ENCODE measurements at regions not wholly inside any gene's neighbourhood (a gene's known extent, or its start where the extent isn't known, plus 50 kb on each side); places are given as distances from the start of the nearest gene placed in this dataset.

DNA sequence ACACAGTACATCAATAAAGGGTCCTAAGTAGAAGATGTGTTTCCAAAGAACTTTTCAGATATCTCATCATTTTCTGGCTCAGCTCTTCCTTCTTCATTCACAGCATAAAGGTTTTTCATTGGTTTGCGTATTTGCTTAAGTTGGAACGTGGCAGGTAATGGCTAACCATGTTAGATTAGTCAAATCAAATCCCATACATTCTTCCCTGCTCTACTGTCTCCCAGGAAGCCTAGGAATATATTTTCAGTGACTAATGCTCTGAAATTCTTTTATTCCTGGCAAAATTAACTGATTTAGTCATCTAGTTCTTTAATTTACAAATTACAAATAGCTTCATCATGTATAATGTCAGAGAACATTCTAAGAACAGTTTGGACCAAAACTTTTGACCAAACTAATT lies 99.6 kb upstream of the TMEM161B start:
- H3K4me3 ChIP-seq: no peak overlapping the region
- H3K27ac ChIP-seq: no peak overlapping the region
- FAIRE-seq: no peak
- peaks cover 0 to 5% (median 0%) of the 10 kb centered on the region in 3 donors for H3K4me1 ChIP-seq
- no peak for DNase-seq
- WGBS, 2 donors: 62 to 63% methylated on average over 2 of the region's 2 CpGs
- ATAC-seq: no peak
- H3K9me3 ChIP-seq: no peaks in the 10 kb centered on the region
- no peaks in the 10 kb centered on the region for H3K27me3 ChIP-seq
- TF ChIP-seq, protein P1, sequence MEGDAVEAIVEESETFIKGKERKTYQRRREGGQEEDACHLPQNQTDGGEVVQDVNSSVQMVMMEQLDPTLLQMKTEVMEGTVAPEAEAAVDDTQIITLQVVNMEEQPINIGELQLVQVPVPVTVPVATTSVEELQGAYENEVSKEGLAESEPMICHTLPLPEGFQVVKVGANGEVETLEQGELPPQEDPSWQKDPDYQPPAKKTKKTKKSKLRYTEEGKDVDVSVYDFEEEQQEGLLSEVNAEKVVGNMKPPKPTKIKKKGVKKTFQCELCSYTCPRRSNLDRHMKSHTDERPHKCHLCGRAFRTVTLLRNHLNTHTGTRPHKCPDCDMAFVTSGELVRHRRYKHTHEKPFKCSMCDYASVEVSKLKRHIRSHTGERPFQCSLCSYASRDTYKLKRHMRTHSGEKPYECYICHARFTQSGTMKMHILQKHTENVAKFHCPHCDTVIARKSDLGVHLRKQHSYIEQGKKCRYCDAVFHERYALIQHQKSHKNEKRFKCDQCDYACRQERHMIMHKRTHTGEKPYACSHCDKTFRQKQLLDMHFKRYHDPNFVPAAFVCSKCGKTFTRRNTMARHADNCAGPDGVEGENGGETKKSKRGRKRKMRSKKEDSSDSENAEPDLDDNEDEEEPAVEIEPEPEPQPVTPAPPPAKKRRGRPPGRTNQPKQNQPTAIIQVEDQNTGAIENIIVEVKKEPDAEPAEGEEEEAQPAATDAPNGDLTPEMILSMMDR (IDR thresholded peaks at IDR 0.05): no peak
- intact Hi-C loops (cut with DNase I): no loop called here
- H3K36me3 ChIP-seq: no peaks in the 10 kb centered on the region

- no peak overlapping the region for H3K4me3 ChIP-seq
- DNase-seq: no peak
- no peak overlapping the region for H3K27ac ChIP-seq
- no peak for FAIRE-seq
- no peak for ATAC-seq
- H3K9me3 ChIP-seq: no peaks in the 10 kb centered on the region
- peaks cover 0 to 5% (median 0%) of the 10 kb centered on the region in 3 donors for H3K4me1 ChIP-seq
- intact Hi-C loops (cut with DNase I): no loop called here
- WGBS, 2 donors: 30 to 36% methylated on average over 4 of the region's 4 CpGs
- H3K27me3 ChIP-seq: no peaks in the 10 kb centered on the region
- no peaks in the 10 kb centered on the region for H3K36me3 ChIP-seq
- TF ChIP-seq, protein P1 (IDR thresholded peaks at IDR 0.05): no peak
Observed at GRCh38 chr5:88364991-88365390, 96.3 kb upstream of the TMEM161B start.

- FAIRE-seq: no peak
- intact Hi-C loops (cut with DNase I): no loop called here
Observed at GRCh38 chr5:88355490-88356050, 86.9 kb upstream of the TMEM161B start.

DNA sequence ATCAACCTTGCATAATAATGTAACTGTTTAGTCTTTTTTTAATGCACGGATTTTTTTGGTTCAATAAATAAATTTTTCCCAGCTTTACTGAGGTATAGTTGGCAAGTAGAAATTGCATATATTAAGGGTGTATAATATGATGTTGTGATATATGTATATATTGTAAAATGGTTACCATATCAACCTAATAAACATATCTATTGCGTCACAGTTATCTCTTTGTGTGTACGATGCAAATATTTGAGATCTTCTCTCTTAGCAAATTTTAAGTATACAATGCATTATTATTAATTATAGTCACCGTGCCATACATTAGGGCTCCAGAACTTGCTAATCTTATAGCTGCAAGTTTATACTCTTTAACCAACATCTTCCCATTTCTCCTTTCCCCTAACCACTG lies 57.2 kb upstream of the TMEM161B start:
- FAIRE-seq (no peak), ATAC-seq (no peak), DNase-seq (no peak)
- no peaks in the 10 kb centered on the region for H3K27me3 ChIP-seq
- intact Hi-C loops (cut with DNase I): no loop called here
- TF ChIP-seq, protein P1 (IDR thresholded peaks at IDR 0.05): no peak
- WGBS, 2 donors: 63 to 64% methylated on average over 4 of the region's 4 CpGs
- H3K36me3 ChIP-seq: no peaks in the 10 kb centered on the region
- no peak overlapping the region for H3K4me3 ChIP-seq
- no peak overlapping the region for H3K27ac ChIP-seq
- H3K4me1 ChIP-seq: no peaks in the 10 kb centered on the region
- H3K9me3 ChIP-seq: no peaks in the 10 kb centered on the region

More at GRCh38 chr5:88355490-88356050, 86.9 kb upstream of the TMEM161B start:
- 84 to 92% methylated on average over 1 of the region's 1 CpG for WGBS, 2 donors
- TF ChIP-seq, protein P1 (IDR thresholded peaks at IDR 0.05): no peak
- Histone ChIP-seq H3K36me3 (no peaks in the 10 kb centered on the region), H3K4me1 (no peaks in the 10 kb centered on the region), H3K9me3 (no peaks in the 10 kb centered on the region), H3K27me3 (no peaks in the 10 kb centered on the region), H3K4me3 (no peak overlapping the region), H3K27ac (no peak overlapping the region)
- ATAC-seq: no peak
- no peak for DNase-seq

DNA sequence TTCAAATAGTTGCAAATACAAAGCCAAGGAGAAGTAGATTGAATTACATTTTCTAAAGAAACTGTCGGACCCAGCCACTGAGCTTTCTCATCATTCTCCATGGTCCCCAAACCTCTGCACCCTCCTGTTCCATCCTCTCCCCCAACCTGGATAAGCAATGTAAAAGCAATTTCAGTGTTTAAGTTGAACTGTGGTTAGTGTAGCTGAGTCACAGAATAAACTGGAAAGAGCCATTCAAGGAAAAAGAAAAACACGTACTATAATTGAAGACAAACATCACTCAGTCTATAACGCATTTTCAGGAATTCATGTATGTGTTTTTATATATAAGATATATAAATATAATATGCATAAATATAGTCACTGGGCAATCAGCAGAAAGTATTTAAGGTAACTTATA lies 54.1 kb upstream of the TMEM161B start:
- 84 to 88% methylated on average over 3 of the region's 3 CpGs for WGBS, 2 donors
- intact Hi-C loops (cut with DNase I): no loop called here
- ATAC-seq (no peak), DNase-seq (no peak), FAIRE-seq (no peak)
- no peaks in the 10 kb centered on the region for H3K27me3 ChIP-seq
- no peaks in the 10 kb centered on the region for H3K36me3 ChIP-seq
- H3K4me3 ChIP-seq: no peak overlapping the region
- no peaks in the 10 kb centered on the region for H3K9me3 ChIP-seq
- no peaks in the 10 kb centered on the region for H3K4me1 ChIP-seq
- TF ChIP-seq, protein P1 (IDR thresholded peaks at IDR 0.05): no peak
- H3K27ac ChIP-seq: no peak overlapping the region

Data from pancreas (tissue), 10 donors.